A673 (cell line): ENCODE measurements at regions not wholly inside any gene's neighbourhood (a gene's known extent, or its start where the extent isn't known, plus 50 kb on each side); places are given as distances from the start of the nearest gene placed in this dataset.

Source experiments
- EZH2 ChIP-seq: fragments of 200-600 bp; sonication (generic); IDR thresholded peaks from 2 replicates; pipeline ENCODE4 v1.6.1; 2017; ENCODE audit warnings: borderline replicate concordance, low read depth, mild to moderate bottlenecking, mixed read lengths, antibody characterized with exemption, low read length; ENCODE audit not compliant: poor library complexity, severe bottlenecking
- TF ChIP-seq, protein P1 (sequence below): fragments of 300-800, 200-600 bp; sonication (generic); conservative IDR thresholded peaks from 2 replicates; pipeline ENCODE4 v1.5.1; 2017; ENCODE audit warnings: low read depth, mild to moderate bottlenecking, antibody characterized with exemption, low read length, moderate library complexity, mixed read lengths

DNA sequence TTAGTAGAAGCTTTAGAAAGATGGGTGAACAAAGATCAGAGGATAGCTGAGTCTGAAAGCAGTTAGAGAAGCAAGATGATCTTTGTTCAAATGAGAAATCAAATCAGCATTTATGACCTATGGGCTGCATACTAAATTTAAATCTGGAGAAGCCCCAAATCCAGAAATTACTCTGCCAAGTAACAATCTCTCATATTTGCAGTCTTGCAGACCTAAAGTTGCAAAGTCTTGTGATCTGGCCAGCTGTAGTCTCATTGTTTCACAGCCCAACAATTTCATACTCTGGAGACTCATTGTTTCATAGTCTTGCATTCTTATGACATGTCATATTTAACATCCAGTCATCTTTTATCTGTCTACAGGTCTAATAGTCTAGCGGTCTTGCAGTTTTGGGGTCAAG is 364.9 kb upstream of the RSPO3 start:
- TF ChIP-seq, protein P1, sequence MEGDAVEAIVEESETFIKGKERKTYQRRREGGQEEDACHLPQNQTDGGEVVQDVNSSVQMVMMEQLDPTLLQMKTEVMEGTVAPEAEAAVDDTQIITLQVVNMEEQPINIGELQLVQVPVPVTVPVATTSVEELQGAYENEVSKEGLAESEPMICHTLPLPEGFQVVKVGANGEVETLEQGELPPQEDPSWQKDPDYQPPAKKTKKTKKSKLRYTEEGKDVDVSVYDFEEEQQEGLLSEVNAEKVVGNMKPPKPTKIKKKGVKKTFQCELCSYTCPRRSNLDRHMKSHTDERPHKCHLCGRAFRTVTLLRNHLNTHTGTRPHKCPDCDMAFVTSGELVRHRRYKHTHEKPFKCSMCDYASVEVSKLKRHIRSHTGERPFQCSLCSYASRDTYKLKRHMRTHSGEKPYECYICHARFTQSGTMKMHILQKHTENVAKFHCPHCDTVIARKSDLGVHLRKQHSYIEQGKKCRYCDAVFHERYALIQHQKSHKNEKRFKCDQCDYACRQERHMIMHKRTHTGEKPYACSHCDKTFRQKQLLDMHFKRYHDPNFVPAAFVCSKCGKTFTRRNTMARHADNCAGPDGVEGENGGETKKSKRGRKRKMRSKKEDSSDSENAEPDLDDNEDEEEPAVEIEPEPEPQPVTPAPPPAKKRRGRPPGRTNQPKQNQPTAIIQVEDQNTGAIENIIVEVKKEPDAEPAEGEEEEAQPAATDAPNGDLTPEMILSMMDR, result no peak
- TF ChIP-seq EZH2, result no peak
